AG09319 (cell line): ENCODE measurements at regions not wholly inside any gene's neighbourhood (a gene's known extent, or its start where the extent isn't known, plus 50 kb on each side); places are given as distances from the start of the nearest gene placed in this dataset.

Experiments used
- DNase-seq: peaks from one replicate; pipeline ENCODE4 v3.0.0-alpha.2; 2010; ENCODE audit warnings: low read depth; ENCODE audit errors: extremely low read depth
- TF ChIP-seq, protein P1 (sequence below): IDR thresholded peaks from 2 replicates; pipeline ENCODE4 v1.5.1; 2011; ENCODE audit warnings: low read depth, mild to moderate bottlenecking, inconsistent platforms, low read length, moderate library complexity

GRCh38 chr11:41983475-41983874 is 524.0 kb upstream of the LRRC4C start:
- no peak for DNase-seq
- TF ChIP-seq, protein P1, sequence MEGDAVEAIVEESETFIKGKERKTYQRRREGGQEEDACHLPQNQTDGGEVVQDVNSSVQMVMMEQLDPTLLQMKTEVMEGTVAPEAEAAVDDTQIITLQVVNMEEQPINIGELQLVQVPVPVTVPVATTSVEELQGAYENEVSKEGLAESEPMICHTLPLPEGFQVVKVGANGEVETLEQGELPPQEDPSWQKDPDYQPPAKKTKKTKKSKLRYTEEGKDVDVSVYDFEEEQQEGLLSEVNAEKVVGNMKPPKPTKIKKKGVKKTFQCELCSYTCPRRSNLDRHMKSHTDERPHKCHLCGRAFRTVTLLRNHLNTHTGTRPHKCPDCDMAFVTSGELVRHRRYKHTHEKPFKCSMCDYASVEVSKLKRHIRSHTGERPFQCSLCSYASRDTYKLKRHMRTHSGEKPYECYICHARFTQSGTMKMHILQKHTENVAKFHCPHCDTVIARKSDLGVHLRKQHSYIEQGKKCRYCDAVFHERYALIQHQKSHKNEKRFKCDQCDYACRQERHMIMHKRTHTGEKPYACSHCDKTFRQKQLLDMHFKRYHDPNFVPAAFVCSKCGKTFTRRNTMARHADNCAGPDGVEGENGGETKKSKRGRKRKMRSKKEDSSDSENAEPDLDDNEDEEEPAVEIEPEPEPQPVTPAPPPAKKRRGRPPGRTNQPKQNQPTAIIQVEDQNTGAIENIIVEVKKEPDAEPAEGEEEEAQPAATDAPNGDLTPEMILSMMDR: no peak

- TF ChIP-seq, protein P1: no peak
Measured at GRCh38 chr11:41984023-41984422, 524.6 kb upstream of the LRRC4C start.

GRCh38 chr11:41985799-41986198 is 526.3 kb upstream of the LRRC4C start:
- TF ChIP-seq, protein P1: no peak
- no peak for DNase-seq

More at GRCh38 chr11:41984023-41984422, 524.6 kb upstream of the LRRC4C start:
- DNase-seq: no peak

GRCh38 chr11:41988951-41989572 is 529.6 kb upstream of the LRRC4C start:
- DNase-seq: no peak
- TF ChIP-seq, protein P1: no peak

DNA sequence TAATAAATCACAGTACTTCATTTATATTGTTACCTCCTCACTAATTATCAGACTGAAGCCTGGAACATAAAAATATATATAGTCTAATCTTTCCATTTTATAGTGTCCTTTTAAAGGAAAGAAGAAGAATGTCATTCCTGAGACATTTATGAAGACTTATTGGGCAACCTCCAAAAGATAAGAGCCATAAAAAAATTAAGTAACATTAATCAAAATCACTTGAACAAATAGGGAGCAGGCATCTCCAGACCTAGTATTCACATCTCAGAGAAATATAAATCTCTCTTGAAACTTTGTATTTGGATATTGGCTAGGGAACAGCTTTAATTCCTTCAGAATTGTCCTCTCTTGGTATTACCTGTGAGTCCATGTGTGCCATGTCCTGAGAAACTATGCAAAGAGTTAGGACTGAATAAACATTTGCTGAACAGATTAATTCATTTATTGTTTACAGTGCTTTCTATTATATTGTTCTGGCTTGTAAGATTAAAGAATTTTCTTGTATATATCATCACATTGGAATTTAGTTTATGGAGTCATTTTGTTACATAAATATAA is 530.5 kb upstream of the LRRC4C start:
- no peak for DNase-seq
- TF ChIP-seq, protein P1: no peak

DNA sequence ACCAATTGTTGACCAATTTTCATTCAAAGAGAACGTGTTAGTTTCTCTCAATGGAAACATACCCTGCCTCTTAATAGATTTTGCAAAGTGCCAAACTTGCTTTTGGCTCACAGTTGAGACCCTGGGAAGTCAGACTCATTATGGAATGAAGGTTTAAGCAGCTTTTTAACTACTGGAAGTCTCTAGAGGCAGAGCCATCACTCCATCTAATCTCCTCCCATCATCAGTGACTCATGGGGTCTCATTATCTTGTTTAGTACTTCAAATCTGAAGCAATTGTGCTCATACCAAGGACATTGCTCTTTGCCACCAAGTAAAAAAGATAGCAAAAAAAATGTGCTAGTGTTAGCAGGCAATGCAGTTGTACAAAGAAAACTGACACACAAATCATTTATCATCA is 537.1 kb upstream of the LRRC4C start:
- DNase-seq: no peak
- TF ChIP-seq, protein P1: no peak

DNA sequence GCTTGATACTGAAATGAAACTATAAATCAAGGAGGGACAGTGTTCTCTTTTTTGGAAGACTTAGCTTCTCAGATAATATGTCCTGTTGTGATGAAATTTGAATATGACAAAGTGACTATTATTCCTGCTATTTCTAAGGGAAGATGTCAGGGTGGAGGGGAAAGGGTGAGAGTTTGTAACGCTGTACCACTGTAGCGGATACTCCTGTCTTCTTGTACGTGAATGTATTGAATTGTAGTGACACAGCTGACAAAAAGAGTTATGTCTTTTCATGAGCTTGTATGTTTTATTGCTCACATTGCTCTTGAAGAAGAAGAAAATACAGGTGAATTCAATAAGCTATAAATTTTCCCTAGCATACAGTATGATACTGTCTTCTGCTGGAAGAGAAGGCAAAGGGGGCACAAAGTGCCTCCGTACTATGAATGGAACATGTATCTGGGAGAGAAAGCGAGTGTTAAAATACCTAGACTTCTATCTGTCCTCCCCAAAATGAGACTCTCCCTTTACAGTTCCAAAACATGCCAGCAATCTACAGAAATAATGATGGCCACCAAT is 538.5 kb upstream of the LRRC4C start:
- no peak for DNase-seq
- TF ChIP-seq, protein P1: no peak
